ENCODE measurements at regions not wholly inside any gene's neighbourhood (a gene's known extent, or its start where the extent isn't known, plus 50 kb on each side); places are given as distances from the start of the nearest gene placed in this dataset.

GRCh38 chr14:34258318-34258717, 203.7 kb downstream of the SPTSSA start:
- TF ChIP-seq CTCF (IDR thresholded peaks at IDR 0.05) = no peak
- no peak for TF ChIP-seq BHLHE40 (IDR thresholded peaks at IDR 0.05; ENCODE audit: low read depth, low read length)
- no peak for TF ChIP-seq SREBF2 (IDR thresholded peaks at IDR 0.05)
- TF ChIP-seq POLR2A (IDR thresholded peaks at IDR 0.05; ENCODE audit: low read length) = no peak
- no peak for TF ChIP-seq PHF8 (IDR thresholded peaks at IDR 0.05; ENCODE audit: borderline replicate concordance, low read depth)
- TF ChIP-seq CEBPB (IDR thresholded peaks at IDR 0.05) = no peak
- TF ChIP-seq HOXA7 (CRISPR knock-in tag; IDR thresholded peaks at IDR 0.05) = no peak
- TF ChIP-seq, protein P1, sequence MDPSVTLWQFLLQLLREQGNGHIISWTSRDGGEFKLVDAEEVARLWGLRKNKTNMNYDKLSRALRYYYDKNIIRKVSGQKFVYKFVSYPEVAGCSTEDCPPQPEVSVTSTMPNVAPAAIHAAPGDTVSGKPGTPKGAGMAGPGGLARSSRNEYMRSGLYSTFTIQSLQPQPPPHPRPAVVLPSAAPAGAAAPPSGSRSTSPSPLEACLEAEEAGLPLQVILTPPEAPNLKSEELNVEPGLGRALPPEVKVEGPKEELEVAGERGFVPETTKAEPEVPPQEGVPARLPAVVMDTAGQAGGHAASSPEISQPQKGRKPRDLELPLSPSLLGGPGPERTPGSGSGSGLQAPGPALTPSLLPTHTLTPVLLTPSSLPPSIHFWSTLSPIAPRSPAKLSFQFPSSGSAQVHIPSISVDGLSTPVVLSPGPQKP (IDR thresholded peaks at IDR 0.05; ENCODE audit: low read depth, low read length) = no peak
- TF ChIP-seq RAD21 (conservative IDR thresholded peaks at IDR 0.05 in 1 of 2, IDR thresholded peaks at IDR 0.05 in 1 of 2) = no peak
- TF ChIP-seq EHF (CRISPR knock-in tag; IDR thresholded peaks at IDR 0.05) = no peak
